Adrenal gland (tissue), 9 donors: ENCODE measurements at regions not wholly inside any gene's neighbourhood (a gene's known extent, or its start where the extent isn't known, plus 50 kb on each side); places are given as distances from the start of the nearest gene placed in this dataset.

Experiments used
- DNase-seq, 7 donors: peaks; one replicate each; pipeline ENCODE4 v3.0.0-alpha.2; 2019 to 2020
- H3K27ac ChIP-seq, 5 donors: fragments of 200-600 bp; sonication (generic) in 4 of 5; 1 replicate in 3 of 5; 2 replicates in 2 of 5; pipeline versions ENCODE4 v1.5.1 to v1.8.0; 2016 to 2020; ENCODE audit warnings: mild to moderate bottlenecking in 1 of 5
- H3K27me3 ChIP-seq: fragments of 200-600 bp; 2 replicates; pipeline ENCODE4 v1.8.0; 2021
- H3K36me3 ChIP-seq, 2 donors: fragments of 200-600 bp; replicated peaks in 1 of 2; 1 replicate in 1 of 2; 2 replicates in 1 of 2; pipeline versions ENCODE4 v1.5.1 to v1.8.0; 2018 to 2022
- H3K4me1 ChIP-seq, 2 donors: fragments of 200-600 bp; replicated peaks in 1 of 2; 1 replicate in 1 of 2; 2 replicates in 1 of 2; pipeline versions ENCODE4 v1.5.1 to v1.8.0; 2018 to 2021
- H3K4me3 ChIP-seq, 4 donors: fragments of 200-600 bp; sonication (generic) in 3 of 4; one replicate each; pipeline ENCODE4 v1.5.1; 2016 to 2018
- H3K9me3 ChIP-seq, 3 donors: fragments of 200-600 bp; sonication (generic) in 1 of 3; replicated peaks in 1 of 3; 1 replicate in 2 of 3; 2 replicates in 1 of 3; pipeline versions ENCODE4 v1.5.1 to v1.8.0; 2016 to 2021
- CTCF ChIP-seq, 6 experiments: fragments of 450-650 bp in 4 of 6; fragments of 200-600 bp in 2 of 6; sonication (generic) in 1 of 6; IDR thresholded peaks; 1 replicate in 5 of 6; 2 replicates in 1 of 6; pipeline versions ENCODE4 v1.5.1 to v1.8.0; 2016 to 2021; ENCODE audit warnings: antibody characterized with exemption in 6 of 6, mild to moderate bottlenecking in 2 of 6, moderate library complexity in 1 of 6
- POLR2A ChIP-seq, 2 donors: fragments of 450-650 bp; IDR thresholded peaks; one replicate each; pipeline ENCODE4 v1.6.1; 2017; ENCODE audit warnings: antibody characterized with exemption in 2 of 2, mild to moderate bottlenecking in 2 of 2, moderate library complexity in 1 of 2
- WGBS, 4 donors: extraction: QIAGEN DNeasy Blood & Tissue Kit in 2 of 4; methylation state at CpG; one replicate each; pipeline versions ENCODE4 v1.1.5 to v1.1.7; 2013 to 2017; 5-methylcytosine and 5-hydroxymethylcytosine counted together
- intact Hi-C, 2 donors: fragments of 100-400 bp; cut with DNase I; formaldehyde crosslinking; loops; one replicate each; pipeline versions ENCODE4 v1.14.1 to v1.15.0; 2022 to 2023
- donor health status: healthy with polysubstance abuse.
- donor health status: Bipolar disorder and iron deficiency.
- donor health status: DM: yes; HTN: yes; CAD: no.
- donor health status: DM: no; HTN: no; CAD: no.
- donor health status: DM: no; HTN: no; CAD: no.

- Histone ChIP-seq H3K4me1 (no peaks in the 10 kb centered on the region), H3K36me3 (no peaks in the 10 kb centered on the region), H3K9me3 (no peaks in the 10 kb centered on the region), H3K27ac (no peak overlapping the region), H3K4me3 (no peak overlapping the region), H3K27me3 (no peaks in the 10 kb centered on the region)
- WGBS, 4 donors = 79 to 100% (median 95%) methylated on average over 2 of the region's 2 CpGs
- no peak for DNase-seq
- intact Hi-C loops = no loop called here
- no peak for TF ChIP-seq CTCF (IDR thresholded peaks at IDR 0.05)
These were observed 190.0 kb downstream of the KCNA4 start for GRCh38 chr11:29826878-29827277.

- no peak for DNase-seq
- TF ChIP-seq CTCF (IDR thresholded peaks at IDR 0.05) (no peak), POLR2A (IDR thresholded peaks at IDR 0.05) (no peak)
- 57 to 90% (median 83%) methylated on average over 1 to 2 of the region's 2 CpGs for WGBS, 4 donors
- Histone ChIP-seq H3K4me3 (no peak overlapping the region), H3K9me3 (no peaks in the 10 kb centered on the region), H3K4me1 (no peaks in the 10 kb centered on the region), H3K27ac (no peak overlapping the region), H3K27me3 (no peaks in the 10 kb centered on the region), H3K36me3 (no peaks in the 10 kb centered on the region)
- intact Hi-C loops = no loop called here
These were observed 200.5 kb downstream of the KCNA4 start for GRCh38 chr11:29816359-29816758.

DNA sequence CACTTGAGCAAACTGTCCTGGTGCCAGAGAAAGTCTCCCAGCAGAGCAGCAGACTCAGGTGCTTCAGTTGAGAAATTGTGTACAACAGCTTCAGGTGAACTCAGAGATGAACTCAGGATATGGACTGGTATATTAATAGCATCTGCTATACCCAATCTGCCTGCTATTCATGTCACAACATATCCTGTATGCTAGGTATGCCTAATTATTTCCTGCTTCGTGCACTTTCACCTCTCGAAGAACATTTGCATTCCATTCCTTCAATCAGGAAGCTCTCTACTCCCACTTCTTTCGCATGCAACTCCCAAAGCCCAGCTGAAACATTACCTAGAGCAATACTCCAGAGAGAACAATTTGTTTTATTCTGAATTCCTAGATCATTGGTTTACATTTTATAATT lies 207.7 kb downstream of the KCNA4 start:
- no peaks in the 10 kb centered on the region for H3K9me3 ChIP-seq
- intact Hi-C loops = no loop called here
- no peak for DNase-seq
- TF ChIP-seq POLR2A (IDR thresholded peaks at IDR 0.05) (no peak), CTCF (IDR thresholded peaks at IDR 0.05) (no peak)
- 65 to 71% (median 71%) methylated on average over 3 of the region's 3 CpGs for WGBS, 4 donors
- no peak overlapping the region for H3K27ac ChIP-seq
- no peaks in the 10 kb centered on the region for H3K4me1 ChIP-seq
- no peaks in the 10 kb centered on the region for H3K36me3 ChIP-seq
- H3K4me3 ChIP-seq = no peak overlapping the region
- no peaks in the 10 kb centered on the region for H3K27me3 ChIP-seq

DNA sequence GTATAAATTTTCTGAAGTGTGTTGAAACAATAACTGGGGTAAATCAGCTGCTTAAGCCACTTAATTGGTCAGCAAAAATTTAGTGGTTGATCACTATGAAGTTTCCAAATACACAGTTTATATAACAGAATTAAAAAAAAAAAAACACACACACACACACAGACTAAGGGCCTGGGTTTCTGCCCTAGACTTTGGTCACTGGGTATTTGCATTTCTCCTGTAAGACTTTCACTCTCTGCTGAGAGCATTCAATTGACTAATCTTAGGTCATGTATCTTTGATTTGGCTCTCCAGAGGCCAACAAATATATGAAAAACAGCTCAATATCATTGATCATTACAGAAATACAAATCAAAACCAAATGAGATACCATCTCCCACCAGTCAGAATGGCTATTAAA lies 214.3 kb downstream of the KCNA4 start:
- intact Hi-C loops = no loop called here
- no peak for DNase-seq
- Histone ChIP-seq H3K36me3 (no peaks in the 10 kb centered on the region), H3K27ac (no peak overlapping the region), H3K4me1 (peaks cover 0 to 4% of the 10 kb centered on the region in 2 donors), H3K9me3 (no peaks in the 10 kb centered on the region), H3K4me3 (no peak overlapping the region), H3K27me3 (no peaks in the 10 kb centered on the region)
- TF ChIP-seq POLR2A (IDR thresholded peaks at IDR 0.05) (no peak), CTCF (IDR thresholded peaks at IDR 0.05) (no peak)
